Kidney (tissue), 13 donors: ENCODE measurements at regions not wholly inside any gene's neighbourhood (a gene's known extent, or its start where the extent isn't known, plus 50 kb on each side); places are given as distances from the start of the nearest gene placed in this dataset.

Experiments used
- DNase-seq, 5 donors: peaks; one replicate each; pipeline ENCODE4 v3.0.0-alpha.2; 2013 to 2020
- FAIRE-seq: peaks from 2 replicates; lab custom pipeline; 2012; peaks lifted over from hg19 to GRCh38; lab: Jason Lieb, UNC
- H3K27ac ChIP-seq, 2 donors: one replicate each; pipeline ENCODE4 v1.7.0; 2013; ENCODE audit warnings: low read depth in 2 of 2, low read length in 2 of 2, inconsistent platforms in 1 of 2
- H3K27me3 ChIP-seq: one replicate; pipeline ENCODE4 v1.7.1; 2013; ENCODE audit warnings: low read length, inconsistent platforms; ENCODE audit not compliant: control insufficient read depth, insufficient read depth
- H3K36me3 ChIP-seq, 3 donors: one replicate each; pipeline versions ENCODE4 v1.7.0 to v1.7.1; 2013; ENCODE audit warnings: low read length in 3 of 3, control low read depth in 1 of 3, inconsistent platforms in 1 of 3; ENCODE audit not compliant: insufficient read depth in 3 of 3, control insufficient read depth in 2 of 3
- H3K4me1 ChIP-seq, 3 donors: one replicate each; pipeline versions ENCODE4 v1.7.0 to v1.7.1; 2013; ENCODE audit warnings: low read length in 3 of 3, inconsistent platforms in 1 of 3, low read depth in 1 of 3; ENCODE audit not compliant: control insufficient read depth in 2 of 3, insufficient read depth in 2 of 3
- H3K4me3 ChIP-seq, 3 donors: one replicate each; pipeline versions ENCODE4 v1.7.0 to v1.8.1; 2013; ENCODE audit warnings: low read length in 3 of 3, control low read depth in 1 of 3, inconsistent platforms in 1 of 3
- H3K9ac ChIP-seq, 3 donors: one replicate each; pipeline versions ENCODE4 v1.7.0 to v1.7.1; 2013; ENCODE audit warnings: low read length in 3 of 3, control low read depth in 1 of 3, inconsistent platforms in 1 of 3
- H3K9me3 ChIP-seq, 3 donors: one replicate each; pipeline versions ENCODE4 v1.7.0 to v1.7.1; 2013; ENCODE audit warnings: low read length in 3 of 3, control low read depth in 1 of 3, inconsistent platforms in 1 of 3; ENCODE audit not compliant: control insufficient read depth in 2 of 3, insufficient read depth in 1 of 3
- CTCF ChIP-seq: IDR thresholded peaks from 3 replicates; pipeline ENCODE4 v1.5.1; 2012; ENCODE audit warnings: mild to moderate bottlenecking, moderate library complexity, borderline replicate concordance; ENCODE audit not compliant: insufficient read depth; ENCODE audit errors: extremely low read depth
- intact Hi-C: fragments of 100-400 bp; cut with DNase I; formaldehyde crosslinking; loops from one replicate; pipeline ENCODE4 v1.11.1; 2022
- donor health status: control.
- donor health status: control.
- donor health status: control.
- donor health status: control.
- donor health status: control.
- donor health status: DM: yes; HTN: yes; CAD: no.
- donor health status: Normal renal cell carcinoma (clear cell type).

- Histone ChIP-seq H3K36me3 (no peaks in the 10 kb centered on the region), H3K9me3 (no peaks in the 10 kb centered on the region), H3K27me3 (no peaks in the 10 kb centered on the region), H3K27ac (no peak overlapping the region), H3K4me1 (no peaks in the 10 kb centered on the region), H3K4me3 (no peak overlapping the region), H3K9ac (no peak overlapping the region)
- TF ChIP-seq CTCF = no peak
- FAIRE-seq (no peak), DNase-seq (peak in 1 of 5 donors; percentile 37)
- intact Hi-C loops = no loop called here
Observed at GRCh38 chr6:101011186-101011585, 130.1 kb upstream of the ASCC3 start.

GRCh38 chr6:101013612-101014195 is 132.6 kb upstream of the ASCC3 start:
- no peak overlapping the region for H3K27ac ChIP-seq
- FAIRE-seq (no peak), DNase-seq (no peak)
- no peaks in the 10 kb centered on the region for H3K4me1 ChIP-seq
- TF ChIP-seq CTCF = no peak
- no peaks in the 10 kb centered on the region for H3K36me3 ChIP-seq
- H3K9ac ChIP-seq = no peak overlapping the region
- H3K4me3 ChIP-seq = no peak overlapping the region
- H3K27me3 ChIP-seq = no peaks in the 10 kb centered on the region
- intact Hi-C loops = no loop called here
- no peaks in the 10 kb centered on the region for H3K9me3 ChIP-seq

GRCh38 chr6:101015541-101015940 is 134.4 kb upstream of the ASCC3 start:
- FAIRE-seq = no peak
- H3K27me3 ChIP-seq = no peaks in the 10 kb centered on the region
- no peak overlapping the region for H3K4me3 ChIP-seq
- no peaks in the 10 kb centered on the region for H3K9me3 ChIP-seq
- no peak for TF ChIP-seq CTCF
- DNase-seq = no peak
- intact Hi-C loops = no loop called here
- H3K4me1 ChIP-seq = no peaks in the 10 kb centered on the region
- no peak overlapping the region for H3K9ac ChIP-seq
- H3K27ac ChIP-seq = no peak overlapping the region
- H3K36me3 ChIP-seq = no peaks in the 10 kb centered on the region

- no peak for DNase-seq
- H3K4me3 ChIP-seq = no peak overlapping the region
- H3K4me1 ChIP-seq = no peaks in the 10 kb centered on the region
- no peaks in the 10 kb centered on the region for H3K27me3 ChIP-seq
- intact Hi-C loops = no loop called here
- no peak for FAIRE-seq
- H3K9me3 ChIP-seq = no peaks in the 10 kb centered on the region
- TF ChIP-seq CTCF = no peak
- H3K9ac ChIP-seq = no peak overlapping the region
- no peaks in the 10 kb centered on the region for H3K36me3 ChIP-seq
- no peak overlapping the region for H3K27ac ChIP-seq
Observed at GRCh38 chr6:101016163-101016562, 135.0 kb upstream of the ASCC3 start.
